Activated CD8-positive, alpha-beta T cell treated with anti-CD3 and anti-CD28 coated beads for 36 hours (primary cell): ENCODE measurements at regions not wholly inside any gene's neighbourhood (a gene's known extent, or its start where the extent isn't known, plus 50 kb on each side); places are given as distances from the start of the nearest gene placed in this dataset.

Experiments used
- ATAC-seq: fragments of 200-7000 bp; cut with Tn5 transposase; one replicate; pipeline ENCODE4 v1.10.0; 2021; ENCODE audit warnings: mild to moderate bottlenecking, moderate library complexity
- CTCF ChIA-PET: fragments of 350-600 bp; sonication (Branson Sonifier 250); formaldehyde crosslinking; loops from one replicate; lab custom pipeline; 2021; ENCODE audit warnings: antibody characterized with exemption; lab: Charles Lee
- POLR2A ChIA-PET: fragments of 350-600 bp; sonication (Branson Sonifier 250); formaldehyde crosslinking; loops from one replicate; lab custom pipeline; 2021; ENCODE audit warnings: antibody characterized with exemption; lab: Charles Lee
- DNase-seq: peaks from one replicate; pipeline ENCODE4 v3.0.0-alpha.2; 2020
- H3K27ac Mint-ChIP-seq: one replicate; pipeline ENCODE4 v1.8.0; 2021; ENCODE audit warnings: mild to moderate bottlenecking, mixed read lengths
- H3K27me3 Mint-ChIP-seq: one replicate; pipeline ENCODE4 v1.8.0; 2021; ENCODE audit warnings: mixed read lengths
- H3K36me3 Mint-ChIP-seq: one replicate; pipeline ENCODE4 v1.8.0; 2021; ENCODE audit warnings: low read depth, mixed read lengths
- H3K4me1 Mint-ChIP-seq: one replicate; pipeline ENCODE4 v1.8.0; 2021; ENCODE audit warnings: low read depth, mixed read lengths
- H3K4me3 Mint-ChIP-seq: one replicate; pipeline ENCODE4 v1.8.0; 2021; ENCODE audit warnings: mild to moderate bottlenecking, moderate library complexity, mixed read lengths
- H3K9me3 Mint-ChIP-seq: one replicate; pipeline ENCODE4 v1.8.0; 2021; ENCODE audit warnings: mixed read lengths
- intact Hi-C: fragments of 100-400 bp; cut with micrococcal nuclease; formaldehyde crosslinking; loops from one replicate; pipeline ENCODE4 v1.10.0; 2022
- TF ChIP-seq, protein P1 (sequence below): fragments of 200-600 bp; IDR thresholded peaks from one replicate; pipeline ENCODE4 v1.8.0; 2022; ENCODE audit warnings: antibody characterized with exemption, mild to moderate bottlenecking

DNA sequence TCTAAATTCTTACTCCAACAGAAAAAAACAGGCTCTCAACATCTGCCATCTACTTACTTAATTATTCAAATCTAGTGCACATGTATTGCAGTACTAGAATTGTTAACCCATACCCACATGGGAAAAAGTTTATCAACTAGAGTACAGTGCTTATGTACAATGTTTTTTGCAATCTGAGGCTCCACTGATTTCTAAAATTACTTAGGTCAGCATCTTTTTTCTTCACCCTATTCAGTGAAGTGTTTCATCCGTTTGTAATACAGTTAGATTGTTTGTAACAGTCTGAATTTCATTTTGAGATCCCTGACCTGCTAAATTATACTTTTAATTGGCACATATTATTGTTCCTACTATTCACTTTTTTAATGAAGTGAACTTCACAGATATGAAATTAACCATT is 402.2 kb downstream of the FOXA2 start:
- no peaks in the 10 kb centered on the region for H3K27me3 Mint-ChIP-seq
- no peaks in the 10 kb centered on the region for H3K36me3 Mint-ChIP-seq
- DNase-seq (no peak), ATAC-seq (no peak)
- ChIA-PET POLR2A (no interaction called here), CTCF (no interaction called here)
- TF ChIP-seq, protein P1, sequence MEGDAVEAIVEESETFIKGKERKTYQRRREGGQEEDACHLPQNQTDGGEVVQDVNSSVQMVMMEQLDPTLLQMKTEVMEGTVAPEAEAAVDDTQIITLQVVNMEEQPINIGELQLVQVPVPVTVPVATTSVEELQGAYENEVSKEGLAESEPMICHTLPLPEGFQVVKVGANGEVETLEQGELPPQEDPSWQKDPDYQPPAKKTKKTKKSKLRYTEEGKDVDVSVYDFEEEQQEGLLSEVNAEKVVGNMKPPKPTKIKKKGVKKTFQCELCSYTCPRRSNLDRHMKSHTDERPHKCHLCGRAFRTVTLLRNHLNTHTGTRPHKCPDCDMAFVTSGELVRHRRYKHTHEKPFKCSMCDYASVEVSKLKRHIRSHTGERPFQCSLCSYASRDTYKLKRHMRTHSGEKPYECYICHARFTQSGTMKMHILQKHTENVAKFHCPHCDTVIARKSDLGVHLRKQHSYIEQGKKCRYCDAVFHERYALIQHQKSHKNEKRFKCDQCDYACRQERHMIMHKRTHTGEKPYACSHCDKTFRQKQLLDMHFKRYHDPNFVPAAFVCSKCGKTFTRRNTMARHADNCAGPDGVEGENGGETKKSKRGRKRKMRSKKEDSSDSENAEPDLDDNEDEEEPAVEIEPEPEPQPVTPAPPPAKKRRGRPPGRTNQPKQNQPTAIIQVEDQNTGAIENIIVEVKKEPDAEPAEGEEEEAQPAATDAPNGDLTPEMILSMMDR, result no peak
- H3K27ac Mint-ChIP-seq, result no peak overlapping the region
- intact Hi-C loops, result no loop called here
- no peaks in the 10 kb centered on the region for H3K4me1 Mint-ChIP-seq
- peaks cover 14% of the 10 kb centered on the region for H3K9me3 Mint-ChIP-seq
- no peak overlapping the region for H3K4me3 Mint-ChIP-seq

DNA sequence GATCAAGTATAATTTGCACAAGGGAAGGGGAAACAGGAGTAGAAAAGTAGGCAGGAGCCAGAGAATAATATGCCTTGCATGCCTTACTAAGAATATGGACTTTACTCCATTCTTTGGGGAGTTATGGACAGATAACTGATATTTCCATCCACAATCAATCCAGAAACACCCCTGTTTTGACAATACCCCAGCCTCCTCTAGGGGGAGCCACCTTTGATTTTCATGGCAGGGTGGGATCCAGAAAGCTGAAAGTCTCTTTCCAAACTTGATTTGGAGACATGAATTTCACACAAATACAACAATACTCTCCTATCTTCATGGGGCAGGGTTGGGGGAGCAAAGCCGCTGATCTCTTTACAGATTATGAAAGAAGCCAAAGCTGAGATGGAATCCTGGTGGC is 404.1 kb downstream of the FOXA2 start:
- intact Hi-C loops, result no loop called here
- CTCF ChIA-PET, result no interaction called here
- no peaks in the 10 kb centered on the region for H3K4me1 Mint-ChIP-seq
- POLR2A ChIA-PET, result no interaction called here
- no peaks in the 10 kb centered on the region for H3K27me3 Mint-ChIP-seq
- no peak overlapping the region for H3K27ac Mint-ChIP-seq
- H3K36me3 Mint-ChIP-seq, result no peaks in the 10 kb centered on the region
- H3K9me3 Mint-ChIP-seq, result peaks cover 17% of the 10 kb centered on the region
- TF ChIP-seq, protein P1, result no peak
- DNase-seq (peak; percentile 1), ATAC-seq (no peak)
- no peak overlapping the region for H3K4me3 Mint-ChIP-seq

DNA sequence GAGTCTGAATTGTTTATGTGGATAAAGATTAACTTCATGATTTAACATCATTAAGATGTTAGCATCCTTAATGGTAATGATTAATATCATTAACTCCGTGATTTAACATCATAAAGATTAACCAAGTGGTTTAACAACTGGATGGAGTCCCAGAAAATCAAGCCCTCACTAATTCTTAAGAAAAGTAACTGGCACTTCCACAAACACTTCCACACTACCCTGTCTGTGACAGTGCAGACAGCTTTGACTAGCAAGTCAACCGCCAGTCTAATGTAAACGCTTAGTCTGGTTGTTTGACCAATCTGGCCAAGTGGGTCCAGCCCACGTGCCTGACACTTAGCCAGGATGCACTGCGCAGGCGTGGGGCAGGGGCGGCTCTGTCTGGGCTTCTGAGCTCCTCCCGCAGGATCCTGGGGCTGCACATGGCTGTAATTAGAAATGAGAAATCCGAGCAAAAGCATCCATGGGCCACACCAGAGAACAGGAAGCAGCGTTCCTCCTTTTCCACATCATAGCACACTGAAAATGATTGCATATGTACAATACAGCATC is 424.2 kb downstream of the FOXA2 start:
- ATAC-seq (no peak), DNase-seq (no peak)
- peaks cover 3% of the 10 kb centered on the region for H3K9me3 Mint-ChIP-seq
- ChIA-PET CTCF (no interaction called here), POLR2A (no interaction called here)
- H3K4me3 Mint-ChIP-seq, result no peak overlapping the region
- no peaks in the 10 kb centered on the region for H3K27me3 Mint-ChIP-seq
- no peaks in the 10 kb centered on the region for H3K4me1 Mint-ChIP-seq
- TF ChIP-seq, protein P1, result no peak
- no peaks in the 10 kb centered on the region for H3K36me3 Mint-ChIP-seq
- H3K27ac Mint-ChIP-seq, result no peak overlapping the region
- intact Hi-C loops, result no loop called here

DNA sequence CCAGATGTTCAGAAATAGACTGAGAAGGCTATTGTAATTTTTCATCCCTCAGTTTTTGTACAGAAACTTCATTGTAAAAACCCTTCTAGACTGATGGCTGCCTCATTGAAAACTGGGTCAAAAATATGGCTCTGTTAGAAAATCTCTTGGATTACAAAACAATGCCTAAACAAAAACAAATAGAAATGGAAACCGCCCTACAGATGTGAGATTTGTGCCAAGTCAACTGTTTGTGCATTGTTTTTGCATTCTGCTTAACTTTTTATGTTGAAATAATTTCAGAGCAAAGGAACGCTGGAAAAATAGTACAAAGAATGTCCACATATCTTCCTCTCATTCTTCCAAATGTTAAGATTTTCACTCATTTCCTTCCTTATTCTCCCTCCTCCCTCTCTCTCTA is 425.1 kb downstream of the FOXA2 start:
- no peaks in the 10 kb centered on the region for H3K36me3 Mint-ChIP-seq
- no peak for ATAC-seq
- ChIA-PET POLR2A (no interaction called here), CTCF (no interaction called here)
- intact Hi-C loops, result no loop called here
- H3K4me1 Mint-ChIP-seq, result no peaks in the 10 kb centered on the region
- TF ChIP-seq, protein P1, result no peak
- peaks cover 3% of the 10 kb centered on the region for H3K9me3 Mint-ChIP-seq
- no peak overlapping the region for H3K27ac Mint-ChIP-seq
- H3K4me3 Mint-ChIP-seq, result no peak overlapping the region
- DNase-seq, result no peak
- H3K27me3 Mint-ChIP-seq, result no peaks in the 10 kb centered on the region

DNA sequence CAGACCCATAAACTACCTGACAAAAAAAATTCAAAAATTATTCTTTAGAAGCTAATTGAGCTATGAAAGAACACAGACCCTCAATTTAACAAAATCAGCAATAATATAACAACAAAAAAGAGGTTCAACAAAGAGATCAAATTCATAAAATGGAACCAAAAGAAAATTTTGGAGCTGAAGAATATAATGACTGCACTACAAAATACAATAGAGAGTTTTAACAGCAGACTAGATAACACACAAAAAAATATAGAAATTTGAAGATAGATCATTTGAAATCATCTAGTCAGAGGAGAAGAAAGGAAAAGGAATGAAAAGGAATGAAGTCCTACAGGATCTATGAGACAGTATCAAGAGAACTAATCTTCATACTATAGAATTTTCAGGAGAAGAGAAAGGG is 422.1 kb downstream of the PAX1 start:
- ATAC-seq (no peak), DNase-seq (no peak)
- TF ChIP-seq, protein P1, result no peak
- H3K4me3 Mint-ChIP-seq, result no peak overlapping the region
- no peaks in the 10 kb centered on the region for H3K27me3 Mint-ChIP-seq
- no peak overlapping the region for H3K27ac Mint-ChIP-seq
- H3K9me3 Mint-ChIP-seq, result peaks cover 23% of the 10 kb centered on the region
- intact Hi-C loops, result no loop called here
- H3K4me1 Mint-ChIP-seq, result no peaks in the 10 kb centered on the region
- H3K36me3 Mint-ChIP-seq, result no peaks in the 10 kb centered on the region
- ChIA-PET POLR2A (no interaction called here), CTCF (no interaction called here)
